HepG2 (cell line): ENCODE measurements at regions not wholly inside any gene's neighbourhood (a gene's known extent, or its start where the extent isn't known, plus 50 kb on each side); places are given as distances from the start of the nearest gene placed in this dataset.

Experiments used
- DMAP1 ChIP-seq: IDR thresholded peaks from 2 replicates; pipeline ENCODE4 v1.6.1; 2016
- DRAP1 ChIP-seq: IDR thresholded peaks from 2 replicates; pipeline ENCODE4 v1.6.1; 2016; ENCODE audit warnings: missing genetic modification reagents, missing compliant biosample characterization
- GATAD1 ChIP-seq: IDR thresholded peaks from 2 replicates; pipeline ENCODE4 v1.6.1; 2016; ENCODE audit warnings: missing genetic modification reagents, missing compliant biosample characterization
- HOXA3 ChIP-seq: sonication (generic); formaldehyde crosslinking; IDR thresholded peaks from 2 replicates; pipeline ENCODE4 v1.5.0; 2020; ENCODE audit warnings: missing genetic modification reagents
- JARID2 ChIP-seq: sonication (generic); formaldehyde crosslinking; IDR thresholded peaks from 2 replicates; pipeline ENCODE4 v1.8.1; 2023; ENCODE audit warnings: missing genetic modification reagents, inconsistent platforms; ENCODE audit not compliant: insufficient replicate concordance
- NR2F2 ChIP-seq: IDR thresholded peaks from 2 replicates; pipeline ENCODE4 v1.6.1; 2012; ENCODE audit warnings: low read depth, inconsistent platforms, borderline replicate concordance
- PPARG ChIP-seq: conservative IDR thresholded peaks from 2 replicates; pipeline ENCODE4 v1.6.1; 2016; ENCODE audit warnings: missing biosample characterization, missing genetic modification reagents
- RAD51 ChIP-seq: fragments of 450-650 bp; IDR thresholded peaks from 2 replicates; pipeline ENCODE4 v1.6.1; 2016; ENCODE audit warnings: borderline replicate concordance
- RXRA ChIP-seq: sonication (generic); formaldehyde crosslinking; IDR thresholded peaks from 2 replicates; pipeline ENCODE4 v1.5.1; 2020; ENCODE audit warnings: missing genetic modification reagents
- RXRB ChIP-seq: IDR thresholded peaks from 2 replicates; pipeline ENCODE4 v1.6.1; 2016; ENCODE audit warnings: borderline replicate concordance, missing genetic modification reagents, missing compliant biosample characterization
- SMAD3 ChIP-seq: sonication (generic); formaldehyde crosslinking; IDR thresholded peaks from 2 replicates; pipeline ENCODE4 v1.4.0; 2020; ENCODE audit warnings: missing genetic modification reagents
- THRA ChIP-seq: sonication (generic); formaldehyde crosslinking; IDR thresholded peaks from 2 replicates; pipeline ENCODE4 v1.4.0; 2020; ENCODE audit warnings: missing genetic modification reagents, borderline replicate concordance
- TOPORS ChIP-seq: sonication (generic); formaldehyde crosslinking; IDR thresholded peaks from 2 replicates; pipeline ENCODE4 v1.8.0; 2023; ENCODE audit warnings: mild to moderate bottlenecking, missing genetic modification reagents
- YEATS2 ChIP-seq: sonication (generic); formaldehyde crosslinking; IDR thresholded peaks from 2 replicates; pipeline ENCODE4 v1.4.0; 2020; ENCODE audit warnings: missing genetic modification reagents, borderline replicate concordance
- ZBTB26 ChIP-seq: IDR thresholded peaks from 2 replicates; pipeline ENCODE4 v1.6.1; 2016; ENCODE audit warnings: missing compliant biosample characterization, missing genetic modification reagents, borderline replicate concordance
- ZBTB3 ChIP-seq: sonication (generic); formaldehyde crosslinking; IDR thresholded peaks from 2 replicates; pipeline ENCODE4 v1.4.0; 2020; ENCODE audit warnings: low read depth, mild to moderate bottlenecking, moderate library complexity, missing genetic modification reagents, borderline replicate concordance
- ZNF512B ChIP-seq: sonication (generic); formaldehyde crosslinking; IDR thresholded peaks from 2 replicates; pipeline ENCODE4 v1.5.1; 2020; ENCODE audit warnings: missing genetic modification reagents, mild to moderate bottlenecking, borderline replicate concordance
- ZNF543 ChIP-seq: sonication (generic); formaldehyde crosslinking; IDR thresholded peaks from 2 replicates; pipeline ENCODE4 v1.4.0; 2020; ENCODE audit warnings: mild to moderate bottlenecking, missing genetic modification reagents
- ZNF609 ChIP-seq: sonication (generic); formaldehyde crosslinking; IDR thresholded peaks from 2 replicates; pipeline ENCODE4 v1.4.0; 2020; ENCODE audit warnings: mild to moderate bottlenecking, missing genetic modification reagents, borderline replicate concordance

GRCh38 chr6:113352029-113352801 is 504.9 kb upstream of the MARCKS start (continued):
- TF ChIP-seq THRA (CRISPR knock-in tag): peak; percentile 89
- peak; percentile 94 for TF ChIP-seq SMAD3 (CRISPR knock-in tag)
- TF ChIP-seq RAD51: no peak
- peak; percentile 73; the same call in 1 of the 2 replicates for TF ChIP-seq YEATS2 (CRISPR knock-in tag)
- TF ChIP-seq NR2F2: peak; percentile 100
- no peak for TF ChIP-seq ZNF543 (CRISPR knock-in tag)
- no peak for TF ChIP-seq ZBTB3 (CRISPR knock-in tag)
- TF ChIP-seq ZNF609 (CRISPR knock-in tag): peak; percentile 98
- peak; percentile 71 for TF ChIP-seq GATAD1 (CRISPR knock-in tag)
- TF ChIP-seq JARID2 (CRISPR knock-in tag): no peak
- TF ChIP-seq PPARG: peak; percentile 91
- TF ChIP-seq DRAP1: 0 out of 2 replicates have a peak, but pooled peaks have one; percentile 40
- TF ChIP-seq DMAP1: peak; percentile 68
- TF ChIP-seq RXRA: peak; percentile 86; the same call in 1 of the 2 replicates
- TF ChIP-seq ZNF512B (CRISPR knock-in tag): no peak; the same call in 1 of the 2 replicates
- TF ChIP-seq ZBTB26 (CRISPR knock-in tag): peak; percentile 100
- TF ChIP-seq RXRB (CRISPR knock-in tag): peak; percentile 95
- TF ChIP-seq HOXA3 (CRISPR knock-in tag): peak; percentile 76
- 0 out of 2 replicates have a peak, but pooled peaks have one; percentile 53 for TF ChIP-seq TOPORS (CRISPR knock-in tag)
